Lung microvascular endothelial cell (primary cell): ENCODE measurements at regions not wholly inside any gene's neighbourhood (a gene's known extent, or its start where the extent isn't known, plus 50 kb on each side); places are given as distances from the start of the nearest gene placed in this dataset.
"Not testable (repeated sequence)": the region's sequence is repeated elsewhere in the genome, so short reads cannot be mapped to it uniquely, and the experiment has no call there.

Source experiments
- DNase-seq, 2 donors: peaks; one replicate each; pipeline versions ENCODE4 v3.0.0 to v3.0.0-alpha.2; 2010; ENCODE audit warnings: low read depth in 2 of 2

- DNase-seq = no peak
Measured at GRCh38 chr22:25487508-25487907, 77.0 kb upstream of the GRK3 start.

DNA sequence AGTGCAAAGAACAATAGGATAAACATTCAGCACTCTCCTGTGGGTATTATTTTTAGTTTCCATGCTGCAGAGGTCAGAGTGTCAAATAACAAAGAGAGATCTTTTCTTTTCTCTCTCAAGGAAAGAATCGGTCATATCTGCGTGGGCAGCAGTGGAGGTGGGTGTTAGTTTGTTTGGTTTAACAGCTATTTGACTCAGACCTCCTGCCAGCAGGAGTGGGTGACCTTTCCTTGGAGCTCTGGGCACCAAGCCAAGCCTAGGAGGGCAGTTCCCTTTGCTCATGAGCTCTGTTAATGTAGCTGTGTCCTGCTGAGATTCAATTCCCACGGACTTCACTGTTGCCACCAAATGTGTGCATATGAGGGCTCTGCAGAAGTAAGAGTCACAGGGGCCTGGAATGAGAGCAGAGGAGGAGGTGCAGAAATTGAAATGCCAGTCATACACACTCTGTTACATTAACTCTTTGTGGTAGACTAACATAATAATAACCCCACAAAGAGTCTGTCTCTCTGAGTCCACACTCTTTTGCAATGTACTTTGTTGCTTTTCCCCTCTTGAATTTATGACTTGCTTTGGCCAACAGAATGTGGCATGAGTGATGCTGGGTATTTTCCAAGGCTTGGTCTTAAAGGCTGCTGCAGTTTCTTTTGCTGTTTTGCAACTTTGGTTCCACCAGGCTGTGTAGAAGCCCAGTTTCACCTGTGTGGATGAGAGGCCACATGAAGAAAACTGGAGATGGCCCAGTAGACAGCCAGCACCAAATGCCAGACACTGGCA lies 76.0 kb upstream of the GRK3 start:
- peak; percentile 34 to 64 for DNase-seq

DNA sequence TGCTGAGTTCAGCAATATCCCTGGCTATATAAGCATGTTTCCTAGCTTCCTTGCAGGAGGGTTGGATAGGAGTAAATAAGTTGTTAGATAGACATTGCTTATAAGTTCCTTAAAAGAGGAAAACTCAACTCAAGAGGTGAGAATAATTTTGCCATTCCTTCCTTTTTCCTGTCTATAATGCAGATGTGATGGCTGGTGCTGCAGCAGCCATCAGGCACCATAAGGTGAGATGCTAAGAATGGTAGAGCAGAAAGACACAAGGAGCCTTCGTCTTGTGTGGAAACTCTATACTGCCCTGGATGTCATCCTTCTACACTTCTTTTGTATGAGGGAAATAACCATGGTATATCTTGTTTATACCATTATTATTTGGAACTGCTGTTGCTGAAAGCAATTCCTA lies 74.5 kb upstream of the GRK3 start:
- no peak for DNase-seq

DNA sequence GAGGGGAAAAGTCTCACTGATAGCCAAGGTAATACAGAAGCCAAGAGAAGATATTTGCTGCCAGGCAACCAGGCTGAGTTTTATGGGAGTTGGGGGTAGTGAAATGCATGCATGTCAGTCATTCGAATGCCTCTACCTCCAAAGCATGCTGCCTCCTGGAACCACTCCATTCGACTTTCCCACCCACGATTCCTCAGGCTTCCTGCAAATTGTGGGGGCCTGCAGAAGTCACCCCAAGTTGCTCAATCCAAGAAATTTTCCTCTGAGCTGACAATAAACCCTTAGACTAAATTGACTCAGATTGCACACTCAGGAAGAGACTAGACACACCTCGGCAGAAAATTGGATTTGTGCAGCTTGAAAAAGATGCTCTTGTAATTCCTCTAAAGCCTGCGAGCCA lies 73.6 kb upstream of the GRK3 start:
- no peak for DNase-seq

GRCh38 chr22:25492162-25492561 lies 72.3 kb upstream of the GRK3 start:
- no peak for DNase-seq

DNA sequence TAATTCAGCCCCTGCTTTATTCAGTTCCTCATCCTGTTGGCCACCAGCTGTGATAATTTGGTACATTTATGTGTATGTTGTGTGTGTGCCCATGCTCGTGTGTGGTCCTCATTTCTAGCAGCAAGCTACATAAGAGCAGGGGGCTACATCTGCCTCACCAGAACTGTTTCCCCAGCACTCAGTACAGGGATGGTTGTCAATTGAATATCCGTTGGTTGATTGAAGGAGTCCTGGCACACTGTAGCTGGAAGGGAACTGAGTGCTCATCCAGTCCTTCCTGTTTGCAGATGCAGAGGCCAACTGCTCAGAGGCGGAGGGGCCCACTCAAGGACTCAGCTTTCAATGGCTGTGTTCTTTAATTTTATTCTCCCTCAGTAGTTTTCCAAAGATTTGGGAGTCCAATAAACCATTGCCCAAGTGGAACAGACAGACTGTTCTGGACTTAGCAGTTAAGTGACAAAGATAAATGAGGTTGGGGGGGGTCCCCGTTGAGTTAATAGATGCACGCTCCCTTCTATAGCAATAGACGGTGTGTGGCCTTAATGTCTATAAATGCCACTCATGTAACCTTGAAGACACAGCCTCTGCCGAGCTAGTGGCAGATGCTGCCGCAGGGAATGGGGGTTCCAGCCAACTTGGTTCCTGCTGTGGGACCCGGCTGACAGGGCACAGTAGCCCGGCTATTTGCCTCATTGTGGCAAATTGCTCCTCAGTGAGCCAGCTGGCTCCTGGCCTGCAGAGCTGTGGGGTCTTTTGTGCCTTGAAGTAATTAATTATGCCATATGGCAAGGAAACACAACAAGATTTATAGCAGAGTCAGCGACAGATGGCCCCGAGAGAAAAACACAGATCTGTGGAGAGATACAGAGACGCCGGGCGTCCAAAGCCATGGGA lies 71.4 kb upstream of the GRK3 start:
- DNase-seq = no peak

GRCh38 chr22:25493794-25494193 lies 70.7 kb upstream of the GRK3 start:
- DNase-seq = no peak

GRCh38 chr22:25494774-25495173 lies 69.7 kb upstream of the GRK3 start:
- no peak for DNase-seq

DNA sequence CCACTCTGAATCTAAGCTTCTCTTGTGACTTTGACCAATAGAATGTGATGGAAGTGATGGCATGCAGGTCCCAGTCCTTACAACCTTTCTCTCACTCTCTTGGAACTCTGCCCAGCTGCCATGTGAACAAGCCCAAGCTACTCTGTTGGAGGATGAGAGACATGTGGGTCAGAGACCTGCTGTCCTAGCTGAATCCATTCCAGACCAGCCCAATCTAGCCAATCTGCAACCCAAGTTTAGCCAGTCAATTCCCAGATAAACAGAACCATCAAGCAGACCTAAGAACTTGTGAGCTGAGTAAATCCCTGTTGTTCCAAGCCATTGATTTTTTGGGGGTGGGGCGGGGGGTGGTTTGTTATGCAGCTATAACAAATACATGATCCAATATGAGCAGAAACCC lies 69.2 kb upstream of the GRK3 start:
- DNase-seq = peak in 1 of 2 donors; percentile 43

DNA sequence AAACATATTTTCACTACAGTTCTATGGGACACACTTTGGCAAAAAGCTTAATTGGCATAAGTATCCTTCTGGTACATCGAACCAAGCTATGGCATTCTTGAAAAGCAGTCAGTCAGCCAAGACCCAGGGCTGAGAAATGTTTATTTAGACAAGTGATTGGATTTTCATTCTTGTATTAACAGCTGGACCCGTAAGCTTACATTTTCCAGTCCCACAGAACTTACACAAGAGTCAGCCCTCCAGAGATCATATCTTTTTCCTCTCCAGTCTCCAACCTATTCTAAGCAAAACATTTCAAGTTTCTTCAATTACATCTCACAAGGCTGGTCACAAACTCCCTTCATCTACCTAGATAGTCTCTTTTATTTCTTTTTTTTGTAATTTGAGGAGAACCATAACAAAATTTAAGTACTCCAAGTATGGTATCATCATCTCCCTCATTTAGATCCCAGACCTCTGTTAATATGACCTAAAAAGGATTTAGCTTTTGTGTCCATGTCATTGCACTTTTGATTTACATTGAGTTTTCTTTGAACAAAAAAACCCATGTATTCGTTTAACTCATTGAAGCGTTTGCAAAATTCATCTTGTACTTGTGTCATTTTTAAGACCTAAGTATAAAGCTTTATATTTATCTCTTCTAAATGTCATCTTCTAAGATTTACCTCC lies 67.9 kb upstream of the GRK3 start:
- no peak for DNase-seq

GRCh38 chr22:25497181-25497641 lies 67.3 kb upstream of the GRK3 start:
- peak in 1 of 2 donors; percentile 13 for DNase-seq

GRCh38 chr22:25497716-25498115 lies 66.8 kb upstream of the GRK3 start:
- DNase-seq = no peak

GRCh38 chr22:25500671-25501070 lies 63.8 kb upstream of the GRK3 start:
- not testable (repeated sequence) for DNase-seq

GRCh38 chr22:25504017-25504416 lies 60.5 kb upstream of the GRK3 start:
- DNase-seq = not testable (repeated sequence)

GRCh38 chr22:25508161-25508560 lies 56.3 kb upstream of the GRK3 start:
- DNase-seq = no peak

DNA sequence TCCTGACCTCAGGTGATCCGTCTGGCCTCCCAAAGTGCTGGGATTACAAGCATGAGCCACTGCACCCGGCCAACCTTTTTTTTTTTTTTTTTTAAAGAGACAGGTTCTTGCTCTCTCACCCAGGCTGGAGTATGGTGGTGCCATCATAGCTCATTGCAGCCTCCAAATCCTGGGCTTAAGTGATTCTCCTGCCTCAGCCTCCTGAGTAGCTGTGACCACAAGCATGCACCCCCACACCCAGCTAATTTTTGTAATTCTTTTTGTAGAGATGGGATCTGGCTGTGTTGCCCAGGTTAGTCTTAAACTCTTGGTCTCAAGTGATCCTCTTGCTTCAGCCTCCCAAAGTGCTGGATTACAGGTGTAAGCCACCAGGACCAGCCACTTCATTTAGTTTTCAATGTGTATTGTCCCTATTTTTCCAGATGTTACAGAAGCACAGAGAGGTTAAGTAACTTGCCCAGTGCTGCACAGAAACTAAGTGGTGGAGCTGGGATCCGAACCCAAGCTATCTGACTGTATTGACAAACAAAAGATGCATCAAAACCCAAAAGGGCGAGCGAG lies 55.6 kb upstream of the GRK3 start:
- DNase-seq = no peak

DNA sequence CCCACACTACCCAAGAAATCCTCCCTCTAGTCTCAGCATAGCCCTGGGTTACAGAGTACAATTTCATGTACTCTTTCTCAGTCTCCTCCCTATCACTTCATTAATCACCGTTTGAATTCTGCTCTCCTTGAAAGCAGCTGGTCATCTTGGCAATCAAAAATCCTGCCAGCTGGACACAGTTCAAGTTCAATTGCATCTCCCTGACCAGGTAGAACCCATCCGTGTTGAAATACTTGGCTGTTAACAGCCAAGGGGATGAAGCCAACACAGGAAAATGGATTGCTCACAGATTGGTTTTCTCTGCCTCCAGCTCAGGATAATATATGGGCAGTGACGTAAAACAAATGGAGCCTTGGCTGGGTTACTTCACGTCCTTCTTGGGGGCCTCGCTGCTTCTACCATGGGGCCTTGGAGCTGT lies 55.1 kb upstream of the GRK3 start:
- no peak for DNase-seq

DNA sequence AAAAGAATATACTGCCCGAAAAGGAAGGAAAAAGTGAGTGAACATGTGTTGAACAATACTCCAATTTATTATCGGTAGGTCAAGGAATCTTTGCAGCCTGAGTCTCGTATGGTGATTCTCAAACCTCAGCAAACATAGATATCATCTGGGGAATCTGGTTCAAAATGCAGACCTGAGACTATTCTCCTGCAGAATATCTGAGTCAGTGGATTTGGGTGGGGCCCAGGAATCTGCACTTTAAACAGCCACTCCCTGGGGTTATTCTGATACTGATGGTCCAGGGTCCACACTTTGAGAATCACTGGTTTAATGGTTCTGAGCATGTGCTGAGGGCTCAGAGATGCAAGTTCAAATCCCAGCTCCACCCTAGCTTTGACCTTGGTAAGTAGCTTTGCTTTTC lies 53.6 kb upstream of the GRK3 start:
- no peak for DNase-seq

DNA sequence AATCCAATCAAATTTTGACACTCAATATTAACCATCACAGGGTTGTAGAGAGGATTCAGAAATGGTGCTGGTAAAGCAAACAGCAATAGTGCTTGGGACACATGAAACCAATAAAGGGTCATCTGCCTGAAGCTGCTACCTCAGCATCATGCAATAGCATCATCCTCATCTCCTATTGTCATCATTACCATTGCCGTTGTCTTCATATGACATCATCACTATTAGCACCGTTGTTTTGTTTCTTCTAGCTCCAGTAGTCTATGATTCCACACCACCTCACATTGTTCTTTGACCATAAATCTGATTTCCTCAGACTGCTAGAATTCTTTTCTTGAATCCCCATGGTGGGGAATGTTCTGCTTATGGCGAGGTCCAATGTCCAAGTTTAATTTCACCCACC lies 52.8 kb upstream of the GRK3 start:
- no peak for DNase-seq

DNA sequence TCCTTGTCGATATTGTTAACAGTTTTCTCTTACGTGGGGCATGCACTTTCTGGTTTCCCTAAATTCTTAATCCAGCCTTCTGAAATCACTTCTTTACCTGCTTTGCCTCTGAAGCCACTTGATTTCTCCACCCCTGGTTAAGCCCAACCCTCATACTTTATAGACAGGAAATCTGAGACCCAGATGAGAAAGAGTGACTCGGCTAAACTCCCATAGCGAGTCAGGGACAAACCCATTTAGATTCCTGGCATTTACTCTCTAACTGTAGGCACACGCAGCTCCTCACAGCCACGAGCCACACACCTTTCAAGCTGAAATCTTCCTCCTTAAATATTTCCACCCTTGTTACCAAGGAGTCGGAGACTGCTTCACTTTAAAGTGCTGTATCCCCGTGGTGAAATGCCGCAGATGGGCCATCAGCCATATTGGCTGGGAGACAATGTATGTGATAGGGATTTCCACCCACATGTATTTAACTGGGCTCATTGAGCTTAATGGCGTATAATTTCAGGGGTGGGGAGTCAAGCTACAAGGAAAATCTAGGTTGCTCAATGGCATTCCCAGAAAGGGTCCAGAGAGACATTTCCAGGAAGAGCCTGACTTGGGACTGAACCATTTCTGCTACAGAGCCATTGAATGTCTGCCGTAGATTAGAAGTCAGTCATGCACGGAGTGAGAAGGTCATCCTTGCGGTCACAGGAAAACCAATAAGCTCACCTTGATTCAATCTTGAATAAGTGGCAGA lies 49.9 kb upstream of the GRK3 start:
- DNase-seq = no peak
